ENCODE measurements at regions not wholly inside any gene's neighbourhood (a gene's known extent, or its start where the extent isn't known, plus 50 kb on each side); places are given as distances from the start of the nearest gene placed in this dataset.

DNA sequence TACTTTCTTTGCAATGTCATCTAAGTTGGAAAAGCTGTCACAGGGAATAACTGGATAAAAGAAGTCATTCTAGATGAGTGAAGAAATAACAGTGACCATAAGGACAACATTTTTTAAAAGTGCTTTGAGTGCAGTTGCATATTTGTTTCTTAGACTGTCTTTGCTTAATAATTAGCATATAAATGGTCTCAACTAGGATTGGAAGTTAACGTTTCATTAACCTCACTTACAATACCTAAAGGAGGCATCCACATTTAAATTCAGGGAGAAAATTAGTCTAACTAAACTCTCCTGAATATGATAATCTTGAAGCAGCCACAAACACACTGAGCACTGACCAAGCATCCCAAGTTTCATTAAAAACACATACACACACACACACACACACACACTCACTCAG is 780.7 kb downstream of the PCDH18 start:
- intact Hi-C loops (cut with DNase I): no loop called here
- no peak for DNase-seq (ENCODE audit: low spot score)
- no peak for ATAC-seq

DNA sequence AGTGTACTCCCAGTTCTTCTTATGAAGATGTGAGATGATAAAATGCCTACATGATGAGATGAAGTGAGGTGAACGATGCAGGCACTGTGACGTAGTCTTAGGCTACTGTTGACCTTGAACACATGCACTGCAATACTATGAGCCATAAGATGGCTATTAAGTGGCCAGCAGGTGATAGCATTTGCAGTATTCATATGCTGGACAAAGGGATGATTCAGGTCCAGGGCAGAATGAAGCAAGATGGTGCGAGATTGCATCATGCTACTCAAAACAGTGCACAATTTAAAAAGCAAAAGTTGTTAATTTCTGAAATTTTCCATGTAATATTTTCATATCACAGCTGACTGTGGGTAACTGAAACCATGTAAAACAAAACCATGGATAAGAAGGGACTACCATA is 781.4 kb downstream of the PCDH18 start:
- DNase-seq (ENCODE audit: low spot score) (no peak), ATAC-seq (peak; percentile 39)
- intact Hi-C loops (cut with DNase I): no loop called here

DNA sequence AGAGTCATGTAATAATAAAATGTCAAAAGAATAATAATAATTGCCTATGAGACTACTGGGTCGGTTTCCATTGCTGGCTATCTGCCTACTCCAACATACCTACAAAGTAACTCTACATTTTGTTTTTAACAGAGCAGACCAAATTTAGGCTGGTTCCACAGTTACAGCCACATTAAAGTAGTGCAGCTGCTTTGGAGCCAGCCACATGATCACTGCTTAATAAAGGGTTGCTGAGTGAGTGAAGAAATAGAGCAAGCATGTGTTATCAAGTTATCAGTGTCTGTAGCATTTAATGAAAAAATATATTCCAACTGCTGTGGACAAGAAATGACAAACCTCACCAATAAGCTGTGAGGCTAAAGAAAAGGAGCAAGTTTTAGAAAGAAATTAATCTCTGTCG is 782.3 kb downstream of the PCDH18 start:
- DNase-seq (ENCODE audit: low spot score) (no peak), ATAC-seq (no peak)
- intact Hi-C loops (cut with DNase I): no loop called here

DNA sequence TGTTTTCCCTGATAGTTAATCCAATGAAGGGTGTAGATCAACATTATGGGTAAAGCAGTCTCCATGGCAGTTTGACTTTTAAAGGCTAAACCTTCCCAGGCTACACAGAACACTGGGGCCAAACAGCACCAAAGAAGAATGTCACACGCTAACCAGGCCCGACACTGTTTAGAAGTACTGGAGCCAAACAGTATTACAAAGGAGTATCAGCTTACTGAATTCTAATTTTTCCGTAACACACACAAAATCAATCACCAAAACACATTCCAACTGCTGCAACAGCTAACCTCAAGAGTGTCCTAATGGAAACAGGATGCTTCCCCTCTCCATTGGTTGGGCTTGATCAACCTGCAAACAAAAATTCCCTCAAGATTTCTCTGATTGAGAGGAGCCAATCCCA is 783.5 kb downstream of the PCDH18 start:
- no peak for DNase-seq (ENCODE audit: low spot score)
- peak; percentile 80 for ATAC-seq
- intact Hi-C loops (cut with DNase I): no loop called here

DNA sequence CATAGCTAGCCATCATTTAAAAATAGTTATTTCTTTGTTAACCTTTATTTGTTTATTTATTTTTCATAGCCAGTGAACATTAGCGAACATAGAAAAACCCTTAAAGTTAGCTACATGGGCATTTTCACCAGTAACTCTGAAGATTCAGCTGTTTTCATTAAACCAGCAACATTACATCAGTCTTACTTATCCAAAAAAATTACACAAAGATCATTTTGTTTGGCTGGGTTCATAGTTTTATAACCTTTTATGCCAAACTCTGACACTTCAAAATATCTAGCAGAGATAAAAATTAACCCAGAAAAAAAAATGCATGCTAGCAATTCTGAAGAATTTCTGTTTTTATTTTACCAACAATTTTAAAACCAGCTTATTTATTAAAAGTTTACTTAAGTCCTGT is 784.1 kb downstream of the PCDH18 start:
- DNase-seq (ENCODE audit: low spot score): no peak
- ATAC-seq: peak; percentile 67
- intact Hi-C loops (cut with DNase I): no loop called here

DNA sequence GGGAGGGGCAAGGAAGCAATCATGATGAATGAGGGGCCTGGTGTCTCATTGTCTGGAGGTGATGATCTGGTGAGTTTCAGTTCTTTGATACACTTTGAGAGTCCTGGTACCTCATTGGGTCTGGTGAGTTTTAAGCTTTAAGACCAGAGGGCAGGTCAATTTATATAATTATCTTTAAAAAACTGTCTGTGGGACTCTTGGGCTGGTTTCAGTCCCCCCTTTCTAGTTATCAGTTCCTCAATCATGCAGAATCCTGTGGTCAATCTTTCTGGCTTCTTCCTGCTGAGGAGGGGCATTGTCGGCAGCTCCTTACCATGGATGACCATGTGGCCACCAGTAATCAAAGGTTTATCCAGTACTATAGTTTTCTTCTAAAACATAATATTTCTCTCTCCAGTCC is 789.1 kb downstream of the PCDH18 start:
- intact Hi-C loops (cut with DNase I): no loop called here
- DNase-seq (ENCODE audit: low spot score) (no peak), ATAC-seq (no peak)

DNA sequence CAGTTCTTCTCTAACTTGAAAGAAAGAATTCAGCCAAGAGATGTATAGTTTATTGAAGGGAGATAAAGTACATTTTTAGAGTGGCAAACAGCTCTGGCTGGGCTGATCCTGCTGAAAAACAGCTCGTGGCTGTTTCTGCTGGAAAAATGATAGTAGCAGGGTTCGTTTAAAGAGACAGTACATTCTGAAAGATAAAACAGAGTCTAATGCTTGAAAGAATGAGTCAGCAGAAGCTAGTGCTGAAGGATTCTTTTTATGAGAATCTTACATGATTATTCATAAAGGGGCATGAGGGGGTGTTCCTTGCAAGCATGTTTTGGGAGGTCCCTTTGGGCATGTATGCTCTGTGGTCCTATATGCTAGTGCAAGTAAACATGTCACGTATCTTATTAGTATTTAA is 790.0 kb downstream of the PCDH18 start:
- intact Hi-C loops (cut with DNase I): no loop called here
- ATAC-seq (no peak), DNase-seq (ENCODE audit: low spot score) (no peak)

DNA sequence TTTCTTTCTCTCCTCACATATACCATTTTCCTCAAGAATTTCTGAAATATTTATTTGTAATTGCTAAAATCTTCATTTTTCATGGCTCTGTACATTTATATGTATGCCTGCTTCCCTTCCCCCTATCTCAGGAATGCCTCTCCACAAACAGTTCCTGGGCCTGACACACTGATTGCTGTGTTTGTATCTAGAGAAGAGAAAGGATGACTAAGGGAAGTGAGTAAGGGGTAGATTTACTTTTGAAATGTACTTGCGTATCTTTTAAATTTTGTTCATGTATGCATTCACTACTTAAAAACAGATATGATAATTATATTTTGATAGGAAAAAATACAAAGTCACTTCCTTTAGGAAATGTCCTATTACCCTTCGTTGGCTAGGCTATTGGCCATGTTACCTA is 790.8 kb downstream of the PCDH18 start:
- DNase-seq (ENCODE audit: low spot score) (no peak), ATAC-seq (no peak)
- intact Hi-C loops (cut with DNase I): no loop called here

DNA sequence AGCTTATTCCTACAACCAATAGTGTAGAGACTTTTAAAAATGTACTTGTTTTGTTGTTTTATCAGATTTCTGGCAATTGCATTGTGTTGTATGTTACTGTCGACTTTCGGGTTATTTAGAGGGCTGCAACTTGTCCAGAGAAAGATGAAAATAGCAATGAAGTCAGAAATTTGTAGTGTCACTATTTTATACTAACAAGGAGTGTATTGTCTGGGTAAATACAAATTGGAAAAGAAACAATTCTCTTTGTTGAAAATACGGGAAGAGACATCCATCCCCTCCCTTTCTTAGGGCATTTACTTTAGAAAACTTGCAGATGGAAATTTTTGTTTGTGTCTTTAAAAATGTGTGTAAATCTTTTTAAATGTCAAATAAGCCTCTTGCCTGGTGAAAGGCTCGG is 792.0 kb downstream of the PCDH18 start:
- no peak for ATAC-seq

DNA sequence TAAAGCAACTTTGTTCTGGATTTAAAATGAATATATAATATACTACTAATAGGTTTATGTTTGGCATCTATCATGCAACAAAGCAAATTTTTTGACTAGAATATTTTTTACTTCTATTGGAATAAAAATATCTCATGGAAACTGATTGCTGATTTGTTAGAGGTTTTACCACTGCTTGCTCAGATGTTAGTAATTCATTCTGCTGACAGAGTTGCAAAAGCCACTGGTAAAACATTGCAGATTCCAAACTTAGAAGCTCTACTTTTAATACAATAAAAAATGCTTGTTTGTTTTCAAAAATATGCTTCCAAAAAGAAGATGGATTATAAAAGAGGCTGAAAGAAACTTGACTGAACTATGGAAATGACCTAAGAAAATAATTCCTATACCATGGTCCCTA is 795.2 kb downstream of the PCDH18 start:
- ATAC-seq (no peak), DNase-seq (ENCODE audit: low spot score) (no peak)
- intact Hi-C loops (cut with DNase I): no loop called here

More for the DNA sequence above, 792.0 kb downstream of the PCDH18 start:
- intact Hi-C loops (cut with DNase I): no loop called here
- no peak for DNase-seq (ENCODE audit: low spot score)

DNA sequence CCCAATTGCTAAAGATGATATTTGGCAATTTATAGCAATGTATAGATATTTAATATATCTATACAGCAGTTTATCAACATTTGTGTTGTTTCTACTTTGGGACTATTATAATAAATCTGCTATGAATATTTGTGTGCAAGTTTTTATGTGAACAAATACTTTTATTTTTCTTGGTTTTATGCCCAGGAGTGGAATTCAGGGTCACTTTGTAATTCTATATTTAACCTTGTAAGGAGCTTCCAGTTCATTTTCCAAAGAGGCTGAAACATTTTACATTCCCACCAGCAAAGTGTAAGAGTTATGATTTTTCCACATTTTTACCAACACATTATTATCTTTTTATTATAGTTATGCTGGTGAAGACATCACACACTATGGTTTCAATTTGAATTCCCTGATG is 801.3 kb downstream of the PCDH18 start:
- DNase-seq (ENCODE audit: low spot score) (no peak), ATAC-seq (no peak)
- intact Hi-C loops (cut with DNase I): no loop called here

DNA sequence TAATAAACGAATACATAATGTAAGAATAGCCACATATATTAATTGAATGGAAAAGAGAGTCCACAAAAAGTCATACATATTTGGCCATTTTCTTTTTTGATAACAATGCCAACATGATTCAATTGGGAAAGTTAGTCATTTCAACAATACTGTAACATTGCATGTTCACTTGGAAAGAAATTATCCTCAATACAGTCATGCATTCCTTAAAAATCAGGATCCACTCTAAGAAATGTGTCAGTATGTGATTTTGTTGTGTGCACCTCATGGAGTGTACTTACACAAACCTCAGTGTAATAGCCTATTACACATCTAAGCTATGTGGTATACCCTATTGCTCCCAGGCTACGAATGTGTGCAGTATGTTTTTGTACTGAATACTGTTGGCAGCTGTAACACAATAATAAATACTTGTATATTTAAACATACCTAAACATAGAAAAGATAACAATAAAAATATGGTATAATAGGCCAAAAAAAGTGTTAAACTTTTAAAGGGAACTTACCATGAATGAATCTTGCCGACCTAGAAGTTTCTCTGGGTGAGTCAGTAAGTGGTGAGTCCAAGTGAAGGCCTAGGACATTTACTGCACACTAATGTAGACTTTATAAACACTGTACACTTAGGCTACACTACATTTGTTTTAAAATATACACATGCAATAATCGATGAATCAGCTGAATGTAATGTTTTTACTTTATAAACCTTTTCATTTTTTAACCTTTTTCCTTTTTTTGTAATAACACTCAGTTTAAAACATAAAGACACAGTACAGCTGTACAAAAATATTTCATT is 806.8 kb downstream of the PCDH18 start:
- intact Hi-C loops (cut with DNase I): no loop called here
- DNase-seq (ENCODE audit: low spot score) (no peak), ATAC-seq (no peak)

DNA sequence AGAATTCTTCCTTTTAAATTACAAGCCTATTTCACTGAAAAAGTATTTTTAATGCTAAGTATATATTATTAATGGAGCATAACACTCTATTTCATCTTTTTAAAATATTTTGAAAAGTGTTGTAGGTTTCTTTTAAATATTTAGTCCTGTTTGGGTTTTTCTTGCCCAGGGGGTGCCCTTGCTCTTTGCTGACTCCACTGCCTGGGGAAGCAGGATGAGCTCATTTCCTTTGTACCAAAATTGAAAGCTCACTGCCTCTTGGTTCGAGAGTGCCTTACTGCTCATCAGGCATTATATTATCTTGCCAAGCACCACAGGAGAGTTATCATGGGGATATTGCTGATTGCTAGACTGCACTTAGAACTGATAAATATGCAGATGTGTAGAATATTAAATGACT is 819.2 kb downstream of the PCDH18 start:
- ATAC-seq (no peak), DNase-seq (ENCODE audit: low spot score) (no peak)
- intact Hi-C loops (cut with DNase I): no loop called here

DNA sequence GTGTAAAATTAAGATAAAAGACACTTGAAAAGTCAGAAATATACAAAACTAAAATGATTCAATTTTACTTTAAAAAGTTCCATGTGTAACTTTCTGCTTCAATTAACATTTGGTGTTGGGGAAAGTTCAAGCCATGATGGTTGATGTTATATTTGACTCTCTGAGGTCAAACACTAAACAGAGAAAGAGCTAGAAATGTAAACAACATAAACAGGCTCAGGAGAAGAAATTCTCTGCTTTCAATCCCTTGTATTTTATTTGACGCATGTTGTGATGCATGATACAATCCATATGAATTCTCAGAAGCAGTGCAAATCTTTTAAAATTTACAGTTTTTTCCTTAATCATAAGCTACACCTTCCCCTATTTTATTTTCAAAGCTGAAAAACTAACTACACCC is 822.4 kb downstream of the PCDH18 start:
- DNase-seq (ENCODE audit: low spot score) (no peak), ATAC-seq (no peak)
- intact Hi-C loops (cut with DNase I): no loop called here

DNA sequence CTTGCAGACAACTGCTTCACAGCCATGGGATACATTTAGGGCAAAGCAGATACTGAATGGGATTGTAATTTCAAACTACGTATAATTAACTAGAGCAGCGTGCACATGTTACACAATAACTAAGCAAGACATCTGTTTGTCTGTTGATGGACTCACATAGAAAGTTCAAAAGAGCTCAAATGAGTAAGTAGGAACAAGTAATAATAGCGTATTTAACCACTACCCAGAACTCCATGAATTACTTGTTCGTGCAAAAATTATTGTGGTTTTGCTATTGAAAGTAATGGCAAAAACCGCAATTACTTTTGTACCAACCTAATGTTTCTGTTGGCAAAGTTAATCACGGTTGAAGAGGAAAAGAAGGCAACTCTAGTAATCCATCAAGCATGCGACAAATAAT is 825.4 kb downstream of the PCDH18 start:
- intact Hi-C loops (cut with DNase I): no loop called here
- DNase-seq (ENCODE audit: low spot score) (no peak), ATAC-seq (no peak)

DNA sequence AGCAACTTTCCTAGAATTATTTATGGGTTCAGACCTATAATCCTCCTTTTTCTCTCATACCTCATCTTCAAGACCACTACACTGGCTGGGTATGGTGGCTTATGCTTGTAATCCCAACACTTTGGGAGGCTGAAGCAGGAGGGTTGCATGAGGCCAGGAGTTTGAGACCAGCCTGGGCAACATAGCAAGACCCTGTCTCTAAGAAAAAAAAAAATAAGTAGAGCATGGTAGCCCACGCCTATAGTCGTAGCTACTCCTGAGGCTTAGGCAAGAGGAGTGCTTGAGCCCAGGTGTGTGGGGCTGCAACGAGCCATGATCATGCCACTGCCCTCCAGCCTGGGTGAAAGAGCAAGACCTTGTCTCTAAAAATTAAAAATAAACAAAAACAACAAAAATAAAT is 832.4 kb downstream of the PCDH18 start:
- no peak for DNase-seq (ENCODE audit: low spot score)
- intact Hi-C loops (cut with DNase I): no loop called here
- ATAC-seq: no peak

DNA sequence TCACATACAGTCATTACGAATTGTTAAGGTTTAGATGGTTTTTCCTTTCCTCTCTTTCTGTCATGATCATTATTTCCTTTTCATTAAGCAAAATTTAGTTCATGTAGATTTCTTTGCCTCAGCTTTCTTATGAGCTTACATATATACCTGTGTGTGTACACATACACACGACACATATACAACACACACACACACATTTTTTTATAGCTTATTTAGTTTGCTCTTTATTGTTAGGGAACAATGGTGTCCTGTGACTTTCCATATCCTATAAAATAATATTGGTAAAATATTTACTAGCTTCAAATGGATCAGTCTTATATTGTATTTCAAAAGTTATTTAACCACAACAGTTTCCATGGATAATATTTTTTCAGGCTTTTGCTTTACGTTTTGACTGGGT is 840.7 kb downstream of the PCDH18 start:
- ATAC-seq (no peak), DNase-seq (ENCODE audit: low spot score) (no peak)
- intact Hi-C loops (cut with DNase I): no loop called here

DNA sequence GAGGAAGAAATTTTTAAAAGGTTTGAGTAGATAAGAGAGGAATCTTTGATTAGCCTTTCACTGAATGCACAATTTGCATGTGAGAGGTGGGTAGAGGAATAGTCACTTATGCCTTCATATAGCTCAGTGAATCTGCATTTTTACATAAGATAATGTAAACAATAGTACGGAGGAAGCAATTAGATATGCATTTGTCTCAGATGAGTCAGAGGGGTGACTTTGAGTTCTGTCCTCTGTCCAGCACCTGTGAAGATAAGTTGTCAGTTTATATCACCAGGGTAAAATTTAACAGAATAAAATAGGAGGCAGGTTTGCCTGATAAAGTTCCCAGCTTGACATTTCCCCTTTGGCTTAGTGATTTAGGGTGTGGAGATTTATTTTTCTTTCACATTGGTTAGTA is 841.9 kb downstream of the PCDH18 start:
- DNase-seq (ENCODE audit: low spot score): no peak
- no peak for ATAC-seq
- intact Hi-C loops (cut with DNase I): no loop called here

DNA sequence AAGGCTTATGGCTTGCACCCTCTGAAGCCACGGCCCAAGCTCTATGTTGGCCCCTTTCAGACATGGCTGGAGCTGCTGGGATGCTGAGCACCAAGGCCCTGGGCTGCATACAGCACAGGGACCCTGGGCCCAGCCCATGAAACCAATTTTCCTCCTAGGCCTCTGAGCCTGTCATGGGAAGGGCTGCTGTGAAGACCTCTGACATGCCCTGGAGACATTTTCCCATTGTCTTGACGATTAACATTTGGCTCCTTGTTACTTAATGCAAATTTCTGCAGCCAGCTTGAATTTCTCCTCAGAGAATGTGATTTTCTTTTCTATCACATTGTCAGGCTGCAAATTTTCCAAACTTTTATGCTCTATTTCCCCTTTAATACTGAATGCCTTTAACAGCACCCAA is 844.7 kb downstream of the PCDH18 start:
- intact Hi-C loops (cut with DNase I): no loop called here
- ATAC-seq: no peak
- no peak for DNase-seq (ENCODE audit: low spot score)

DNA sequence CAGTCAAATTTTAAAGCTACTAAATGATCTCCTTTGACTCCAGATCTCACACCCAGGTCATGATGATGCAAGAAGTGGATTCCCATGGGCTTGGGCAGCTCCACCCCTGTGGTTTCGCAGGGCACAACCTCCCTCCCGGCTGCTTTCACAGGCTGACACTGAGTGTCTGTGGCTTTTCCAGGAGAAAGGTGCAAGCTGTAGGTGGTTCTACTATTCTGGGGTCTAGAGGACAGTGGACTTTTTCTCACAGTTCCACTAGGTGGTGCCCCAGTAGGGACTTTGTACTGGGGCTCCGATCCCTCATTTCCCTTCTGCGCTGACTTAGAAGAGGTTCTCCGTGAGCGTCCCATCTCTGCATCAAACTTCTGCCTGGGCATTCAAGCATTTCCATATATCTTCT is 845.2 kb downstream of the PCDH18 start:
- no peak for ATAC-seq
- intact Hi-C loops (cut with DNase I): no loop called here
- DNase-seq (ENCODE audit: low spot score): no peak

DNA sequence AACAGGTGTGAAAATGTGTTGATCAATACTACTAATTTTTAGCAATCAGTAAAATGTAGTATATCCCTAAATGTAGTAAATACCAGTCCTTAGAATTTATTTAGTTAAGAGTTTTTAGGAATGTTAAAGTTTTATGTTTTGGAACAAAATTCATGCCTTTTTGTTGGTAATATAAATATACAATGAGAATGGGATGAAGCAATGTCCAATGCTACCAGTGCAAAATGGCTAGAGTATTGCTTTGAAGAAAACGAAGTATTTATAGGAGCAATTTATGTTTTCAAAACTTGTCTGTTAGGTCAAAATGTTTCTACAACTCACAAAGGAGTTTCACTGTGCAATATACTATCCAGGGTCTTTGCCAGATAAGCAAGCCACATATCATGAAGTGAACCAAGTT is 851.5 kb downstream of the PCDH18 start:
- intact Hi-C loops (cut with DNase I): no loop called here
- DNase-seq (ENCODE audit: low spot score) (no peak), ATAC-seq (no peak)

DNA sequence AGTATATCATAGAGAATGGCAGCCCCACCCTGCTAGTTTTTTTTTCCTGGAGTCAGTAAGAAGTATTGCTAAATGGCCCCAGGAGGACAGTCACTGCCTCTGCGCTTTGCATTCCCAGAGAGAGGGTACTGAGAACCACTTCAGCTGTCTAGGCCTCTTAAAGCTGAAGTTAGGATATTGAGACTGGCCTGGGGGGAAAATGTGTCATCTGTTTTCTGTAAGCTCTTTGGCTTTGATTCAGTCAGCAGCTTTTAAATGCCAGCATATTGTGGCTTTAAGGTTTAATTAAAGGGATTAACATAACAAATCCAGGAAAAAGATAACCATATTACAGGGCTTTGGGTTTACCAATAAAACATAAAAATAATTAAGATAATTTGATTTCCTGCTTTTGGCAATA is 852.0 kb downstream of the PCDH18 start:
- DNase-seq (ENCODE audit: low spot score) (no peak), ATAC-seq (no peak)
- intact Hi-C loops (cut with DNase I): no loop called here

Data from sciatic nerve (tissue), 2 donors.